Smooth muscle cell (in vitro differentiated cells): ENCODE measurements at regions not wholly inside any gene's neighbourhood (a gene's known extent, or its start where the extent isn't known, plus 50 kb on each side); places are given as distances from the start of the nearest gene placed in this dataset.

ENCODE experiments used
- DNase-seq: peaks from one replicate; lab custom pipeline; 2025; ENCODE audit not compliant: unreplicated experiment; lab: John Stamatoyannopoulos, UW
- H2AFZ ChIP-seq: fragments of 200-600 bp; sonication (generic); 2 replicates; pipeline ENCODE4 v1.6.0; 2016; ENCODE audit warnings: antibody characterized with exemption, low read depth, mild to moderate bottlenecking
- H3F3A ChIP-seq: fragments of 200-600 bp; sonication (generic); 2 replicates; pipeline ENCODE4 v1.6.0; 2017; ENCODE audit warnings: antibody characterized with exemption, low read depth
- H3K27ac ChIP-seq: fragments of 200-600 bp; sonication (generic); 2 replicates; pipeline ENCODE4 v1.5.1; 2016; ENCODE audit warnings: low read depth, mild to moderate bottlenecking
- H3K27me3 ChIP-seq: fragments of 200-600 bp; sonication (generic); 2 replicates; pipeline ENCODE4 v1.6.1; 2016; ENCODE audit warnings: low read depth, mild to moderate bottlenecking
- H3K36me3 ChIP-seq: fragments of 200-600 bp; sonication (generic); 2 replicates; pipeline ENCODE4 v1.5.1; 2016; ENCODE audit warnings: low read depth
- H3K4me1 ChIP-seq: fragments of 200-600 bp; sonication (generic); 2 replicates; pipeline ENCODE4 v1.5.1; 2016; ENCODE audit warnings: low read depth
- H3K4me2 ChIP-seq: fragments of 200-600 bp; sonication (generic); 2 replicates; pipeline ENCODE4 v1.6.0; 2016; ENCODE audit warnings: mild to moderate bottlenecking
- H3K4me3 ChIP-seq: fragments of 200-600 bp; sonication (generic); 2 replicates; pipeline ENCODE4 v1.5.1; 2016; ENCODE audit warnings: mild to moderate bottlenecking
- H3K79me2 ChIP-seq: fragments of 200-600 bp; sonication (generic); 2 replicates; pipeline ENCODE4 v1.6.0; 2016; ENCODE audit warnings: low read depth, mild to moderate bottlenecking
- H3K9ac ChIP-seq: fragments of 200-600 bp; sonication (generic); 2 replicates; pipeline ENCODE4 v1.6.0; 2016; ENCODE audit warnings: low read depth
- H3K9me3 ChIP-seq: fragments of 200-600 bp; sonication (generic); replicated peaks from 2 replicates; pipeline ENCODE4 v1.5.1; 2016; ENCODE audit warnings: low read depth
- H4K20me1 ChIP-seq: fragments of 200-600 bp; sonication (generic); 2 replicates; pipeline ENCODE4 v1.6.0; 2016; ENCODE audit warnings: low read depth
- CTCF ChIP-seq: fragments of 200-600 bp; sonication (generic); IDR thresholded peaks from 2 replicates; pipeline ENCODE4 v1.5.1; 2017; ENCODE audit warnings: borderline replicate concordance, mild to moderate bottlenecking, antibody characterized with exemption; ENCODE audit not compliant: insufficient read depth, poor library complexity, severe bottlenecking
- WGBS: methylation state at CpG from one replicate; pipeline ENCODE4 v1.1.7; 2016; ENCODE audit warnings: low lambda C conversion rate; 5-methylcytosine and 5-hydroxymethylcytosine counted together

GRCh38 chr12:125568306-125568705 is 503.1 kb downstream of the AACS start:
- Histone ChIP-seq H3K4me1 (no peaks in the 10 kb centered on the region), H3K4me2 (no peak overlapping the region), H3K27ac (no peak overlapping the region), H3F3A (no peaks in the 10 kb centered on the region), H3K79me2 (no peaks in the 10 kb centered on the region), H3K9me3 (no peaks in the 10 kb centered on the region), H3K36me3 (no peaks in the 10 kb centered on the region), H4K20me1 (no peaks in the 10 kb centered on the region), H3K9ac (no peak overlapping the region), H3K4me3 (no peak overlapping the region), H2AFZ (no peak overlapping the region), H3K27me3 (no peaks in the 10 kb centered on the region)
- 70% methylated on average over 4 of the region's 4 CpGs for WGBS
- no peak for TF ChIP-seq CTCF
- DNase-seq = no peak

DNA sequence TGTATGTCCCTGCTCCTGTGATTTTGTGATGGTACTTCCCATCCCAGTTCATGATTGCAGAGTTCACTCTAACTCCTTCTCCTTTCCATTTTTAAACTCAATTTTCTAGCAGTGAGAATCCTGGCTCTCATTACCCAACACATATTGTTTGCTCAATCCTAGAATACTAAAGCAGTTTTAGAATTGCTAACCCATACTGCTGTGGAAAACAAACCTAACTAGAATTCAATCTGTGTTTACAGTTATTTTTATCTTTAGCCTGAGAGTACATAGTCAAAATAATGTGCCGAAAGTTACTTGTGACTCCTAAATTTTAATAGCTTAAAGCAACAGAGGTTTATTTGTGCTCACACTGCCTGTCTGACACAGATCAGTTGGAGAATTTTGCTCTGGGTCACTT is 508.0 kb downstream of the AACS start:
- no peaks in the 10 kb centered on the region for H3K79me2 ChIP-seq
- no peaks in the 10 kb centered on the region for H3K27me3 ChIP-seq
- H2AFZ ChIP-seq = no peak overlapping the region
- no peak overlapping the region for H3K4me2 ChIP-seq
- no peak overlapping the region for H3K9ac ChIP-seq
- no peak for TF ChIP-seq CTCF
- DNase-seq = no peak
- H3K4me3 ChIP-seq = no peak overlapping the region
- H3K36me3 ChIP-seq = no peaks in the 10 kb centered on the region
- no peaks in the 10 kb centered on the region for H3K4me1 ChIP-seq
- 100% methylated on average over 1 of the region's 1 CpG for WGBS
- H4K20me1 ChIP-seq = no peaks in the 10 kb centered on the region
- no peaks in the 10 kb centered on the region for H3F3A ChIP-seq
- no peaks in the 10 kb centered on the region for H3K9me3 ChIP-seq
- H3K27ac ChIP-seq = no peak overlapping the region

GRCh38 chr12:125577334-125577733 is 512.1 kb downstream of the AACS start:
- H3K27ac ChIP-seq = no peak overlapping the region
- no peak overlapping the region for H3K9ac ChIP-seq
- no peaks in the 10 kb centered on the region for H3K4me1 ChIP-seq
- H4K20me1 ChIP-seq = no peaks in the 10 kb centered on the region
- H3K27me3 ChIP-seq = no peaks in the 10 kb centered on the region
- no peaks in the 10 kb centered on the region for H3F3A ChIP-seq
- DNase-seq = no peak
- no peak overlapping the region for H3K4me3 ChIP-seq
- H2AFZ ChIP-seq = no peak overlapping the region
- no peaks in the 10 kb centered on the region for H3K9me3 ChIP-seq
- TF ChIP-seq CTCF = no peak
- H3K4me2 ChIP-seq = no peak overlapping the region
- no peaks in the 10 kb centered on the region for H3K79me2 ChIP-seq
- H3K36me3 ChIP-seq = no peaks in the 10 kb centered on the region

- H3K4me2 ChIP-seq = no peak overlapping the region
- no peak overlapping the region for H3K9ac ChIP-seq
- no peak for TF ChIP-seq CTCF
- no peak overlapping the region for H2AFZ ChIP-seq
- H3F3A ChIP-seq = no peaks in the 10 kb centered on the region
- H3K79me2 ChIP-seq = no peaks in the 10 kb centered on the region
- H3K9me3 ChIP-seq = no peaks in the 10 kb centered on the region
- no peaks in the 10 kb centered on the region for H3K4me1 ChIP-seq
- H3K4me3 ChIP-seq = no peak overlapping the region
- H4K20me1 ChIP-seq = no peaks in the 10 kb centered on the region
- no peaks in the 10 kb centered on the region for H3K36me3 ChIP-seq
- no peak overlapping the region for H3K27ac ChIP-seq
- no peak for DNase-seq
- no peaks in the 10 kb centered on the region for H3K27me3 ChIP-seq
Measured at GRCh38 chr12:125579916-125580315, 514.7 kb downstream of the AACS start.
